WERI-Rb-1 (cell line): ENCODE measurements at regions not wholly inside any gene's neighbourhood (a gene's known extent, or its start where the extent isn't known, plus 50 kb on each side); places are given as distances from the start of the nearest gene placed in this dataset.
"Not testable (repeated sequence)": the region's sequence is repeated elsewhere in the genome, so short reads cannot be mapped to it uniquely, and the experiment has no call there.

Experiments used
- DNase-seq: peaks from one replicate; pipeline ENCODE4 v3.0.0-alpha.2; 2020
- H3K27ac ChIP-seq: fragments of 250-450 bp; sonication (Bioruptor Pico); 2 replicates; pipeline ENCODE4 v1.5.1; 2020; ENCODE audit warnings: mild to moderate bottlenecking, moderate library complexity
- H3K27me3 ChIP-seq: fragments of 250-450 bp; sonication (Bioruptor Pico); 2 replicates; pipeline ENCODE4 v1.5.1; 2021; ENCODE audit warnings: mild to moderate bottlenecking, low read depth, moderate library complexity; ENCODE audit not compliant: insufficient read depth, severe bottlenecking
- H3K36me3 ChIP-seq: fragments of 250-450 bp; sonication (Bioruptor Pico); 2 replicates; pipeline ENCODE4 v1.5.1; 2020; ENCODE audit warnings: mild to moderate bottlenecking, moderate library complexity
- H3K4me3 ChIP-seq: 2 replicates; pipeline ENCODE4 v1.5.1; 2011; ENCODE audit warnings: low read depth, mild to moderate bottlenecking, control low read depth, low read length
- H3K9me3 ChIP-seq: fragments of 250-450 bp; sonication (Bioruptor Pico); 2 replicates; pipeline ENCODE4 v1.5.1; 2021; ENCODE audit warnings: mild to moderate bottlenecking, moderate library complexity; ENCODE audit not compliant: severe bottlenecking
- TF ChIP-seq, protein P1 (sequence below): IDR thresholded peaks from 2 replicates; pipeline ENCODE4 v1.5.1; 2011; ENCODE audit warnings: low read depth, mild to moderate bottlenecking, control low read depth, inconsistent platforms, low read length

DNA sequence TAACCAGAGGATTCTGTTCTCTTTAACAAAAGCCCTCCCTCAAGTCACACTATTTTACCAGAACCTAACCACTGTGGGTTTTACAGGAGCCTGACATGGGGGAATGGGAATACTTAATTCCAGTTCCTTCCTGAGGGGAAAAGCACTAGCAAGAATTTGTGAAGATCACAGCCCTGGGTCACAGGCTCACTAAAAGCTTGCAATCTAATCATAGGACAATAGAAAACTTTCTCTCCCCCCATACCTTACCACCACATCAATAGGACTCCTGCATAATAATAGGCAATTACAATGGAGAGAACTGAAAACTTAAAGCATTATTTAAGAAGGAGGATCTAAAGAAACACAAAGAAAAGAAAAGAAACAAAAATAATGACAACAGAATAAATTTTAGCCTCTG, 225.8 kb upstream of the ZNF804A start:
- H3K36me3 ChIP-seq = no peaks in the 10 kb centered on the region
- H3K9me3 ChIP-seq = no peaks in the 10 kb centered on the region
- H3K27me3 ChIP-seq = no peaks in the 10 kb centered on the region
- TF ChIP-seq, protein P1, sequence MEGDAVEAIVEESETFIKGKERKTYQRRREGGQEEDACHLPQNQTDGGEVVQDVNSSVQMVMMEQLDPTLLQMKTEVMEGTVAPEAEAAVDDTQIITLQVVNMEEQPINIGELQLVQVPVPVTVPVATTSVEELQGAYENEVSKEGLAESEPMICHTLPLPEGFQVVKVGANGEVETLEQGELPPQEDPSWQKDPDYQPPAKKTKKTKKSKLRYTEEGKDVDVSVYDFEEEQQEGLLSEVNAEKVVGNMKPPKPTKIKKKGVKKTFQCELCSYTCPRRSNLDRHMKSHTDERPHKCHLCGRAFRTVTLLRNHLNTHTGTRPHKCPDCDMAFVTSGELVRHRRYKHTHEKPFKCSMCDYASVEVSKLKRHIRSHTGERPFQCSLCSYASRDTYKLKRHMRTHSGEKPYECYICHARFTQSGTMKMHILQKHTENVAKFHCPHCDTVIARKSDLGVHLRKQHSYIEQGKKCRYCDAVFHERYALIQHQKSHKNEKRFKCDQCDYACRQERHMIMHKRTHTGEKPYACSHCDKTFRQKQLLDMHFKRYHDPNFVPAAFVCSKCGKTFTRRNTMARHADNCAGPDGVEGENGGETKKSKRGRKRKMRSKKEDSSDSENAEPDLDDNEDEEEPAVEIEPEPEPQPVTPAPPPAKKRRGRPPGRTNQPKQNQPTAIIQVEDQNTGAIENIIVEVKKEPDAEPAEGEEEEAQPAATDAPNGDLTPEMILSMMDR = no peak
- H3K27ac ChIP-seq = no peak overlapping the region
- no peak overlapping the region for H3K4me3 ChIP-seq
- no peak for DNase-seq

DNA sequence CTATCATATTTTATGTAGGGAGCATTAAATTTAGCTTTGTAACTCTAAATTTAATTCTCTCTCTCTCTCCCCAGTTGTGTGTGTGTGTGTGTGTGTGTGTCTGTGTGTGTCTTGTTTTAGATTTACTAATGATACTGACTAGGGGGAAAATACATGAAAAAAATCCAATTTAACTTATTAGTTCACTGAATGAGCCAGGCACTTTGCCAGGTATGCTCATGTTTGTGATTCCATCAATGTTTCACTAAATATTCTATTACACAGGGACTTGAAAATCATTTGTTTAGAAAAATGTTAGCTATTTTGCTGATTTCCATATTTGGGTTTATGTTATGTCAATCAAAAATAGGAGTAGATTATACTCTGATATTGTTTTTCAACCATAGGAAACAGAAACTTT, 203.7 kb upstream of the ZNF804A start:
- Histone ChIP-seq H3K4me3 (no peak overlapping the region), H3K27ac (no peak overlapping the region), H3K27me3 (no peaks in the 10 kb centered on the region), H3K9me3 (no peaks in the 10 kb centered on the region), H3K36me3 (no peaks in the 10 kb centered on the region)
- TF ChIP-seq, protein P1 = no peak
- no peak for DNase-seq

DNA sequence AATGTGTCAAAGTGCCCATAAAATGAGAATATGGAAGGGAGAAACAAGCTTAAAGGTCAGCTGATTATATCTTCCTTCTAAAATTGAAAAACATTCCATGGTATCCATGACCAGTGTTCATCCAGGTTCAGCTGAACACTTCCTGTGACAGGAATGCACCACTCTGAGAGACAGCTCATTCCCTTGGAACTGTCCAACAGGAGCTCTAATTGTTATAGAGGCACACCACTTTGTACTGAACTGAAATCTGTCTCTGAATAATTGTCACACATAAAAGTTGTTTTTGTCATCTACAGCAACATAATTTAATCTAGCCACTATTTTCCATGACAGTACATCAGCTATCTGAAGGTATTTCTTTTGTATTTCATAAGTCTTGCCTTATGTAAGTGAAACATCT, 195.9 kb upstream of the ZNF804A start:
- TF ChIP-seq, protein P1 = no peak
- Histone ChIP-seq H3K36me3 (no peaks in the 10 kb centered on the region), H3K4me3 (no peak overlapping the region), H3K27ac (no peak overlapping the region), H3K27me3 (no peaks in the 10 kb centered on the region), H3K9me3 (no peaks in the 10 kb centered on the region)
- no peak for DNase-seq

DNA sequence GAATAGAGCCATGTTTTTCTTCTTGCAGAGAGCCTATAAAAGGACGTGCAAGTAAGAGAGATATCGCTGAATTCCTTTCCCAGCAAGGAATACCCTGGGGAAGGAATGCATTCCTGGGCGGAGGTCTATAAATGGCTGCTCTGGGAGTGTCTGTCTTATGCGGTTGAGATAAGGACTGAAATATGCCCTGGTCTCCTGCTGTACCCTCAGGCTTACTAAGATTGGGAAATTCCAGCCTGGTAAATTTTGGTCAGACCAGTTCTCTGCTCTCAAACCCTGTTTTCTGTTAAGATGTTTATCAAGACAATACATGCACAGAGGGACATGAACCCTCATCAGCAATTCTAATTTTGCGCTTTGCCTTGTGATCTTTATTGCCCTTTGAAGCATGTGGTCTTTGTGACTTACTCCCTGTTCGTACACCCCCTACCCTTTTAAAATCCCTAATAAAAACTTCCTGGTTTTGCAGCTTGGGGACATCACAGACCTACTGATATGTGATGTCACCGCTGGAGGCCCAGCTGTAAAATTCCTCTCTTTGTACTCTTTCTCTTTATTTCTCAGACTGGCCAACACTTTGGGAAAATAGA, 191.2 kb upstream of the ZNF804A start:
- H3K4me3 ChIP-seq, H3K9me3 ChIP-seq, DNase-seq, H3K36me3 ChIP-seq, H3K27me3 ChIP-seq, H3K27ac ChIP-seq: not testable (repeated sequence)

DNA sequence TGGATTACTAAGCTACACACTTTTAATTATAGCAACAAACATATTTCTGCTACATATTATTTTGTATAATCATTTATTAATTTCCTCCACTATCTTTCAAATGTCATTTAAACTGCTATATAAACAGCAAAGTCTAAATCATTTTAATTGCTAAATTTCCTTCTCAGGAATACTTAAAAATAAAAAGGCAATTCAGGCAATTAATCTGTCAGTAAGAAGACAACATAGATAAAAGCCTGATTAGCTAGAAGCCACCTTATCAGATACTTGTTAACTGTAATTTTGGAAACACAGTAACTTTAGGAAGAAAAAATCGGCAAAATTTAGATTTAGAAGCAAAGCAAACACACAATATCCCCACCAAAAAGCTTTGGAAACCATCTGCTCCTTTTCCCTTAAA, 188.2 kb upstream of the ZNF804A start:
- no peak overlapping the region for H3K4me3 ChIP-seq
- TF ChIP-seq, protein P1 = no peak
- DNase-seq = no peak

DNA sequence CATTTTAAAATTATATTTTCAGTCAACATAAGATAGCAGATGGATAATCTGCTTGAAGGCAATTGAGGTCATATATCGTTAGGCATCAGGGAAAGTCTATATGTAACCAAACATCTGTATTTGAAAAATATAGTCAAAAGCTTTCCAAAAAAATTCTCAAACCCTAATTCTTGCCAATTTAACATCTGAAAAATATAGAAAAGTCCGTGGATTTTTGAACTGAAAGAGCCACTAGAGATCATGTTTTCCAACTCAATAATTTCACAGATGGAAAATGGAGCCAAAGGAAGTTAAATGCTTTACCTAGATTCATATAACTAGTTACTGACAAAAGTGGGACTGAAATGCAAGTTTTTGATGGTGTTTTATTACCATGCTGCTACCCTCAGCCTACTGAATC, 185.1 kb upstream of the ZNF804A start:
- no peaks in the 10 kb centered on the region for H3K36me3 ChIP-seq

More for the DNA sequence above, 188.2 kb upstream of the ZNF804A start:
- H3K27ac ChIP-seq = no peak overlapping the region
- H3K9me3 ChIP-seq = no peaks in the 10 kb centered on the region
- no peaks in the 10 kb centered on the region for H3K36me3 ChIP-seq
- H3K27me3 ChIP-seq = no peaks in the 10 kb centered on the region

More for the DNA sequence above, 185.1 kb upstream of the ZNF804A start:
- DNase-seq = no peak
- H3K27me3 ChIP-seq = no peaks in the 10 kb centered on the region
- TF ChIP-seq, protein P1 = no peak
- H3K27ac ChIP-seq = no peak overlapping the region
- H3K4me3 ChIP-seq = no peak overlapping the region
- H3K9me3 ChIP-seq = no peaks in the 10 kb centered on the region
